ENCODE measurements at regions not wholly inside any gene's neighbourhood (a gene's known extent, or its start where the extent isn't known, plus 50 kb on each side); places are given as distances from the start of the nearest gene placed in this dataset.
"Not testable (repeated sequence)": the region's sequence is repeated elsewhere in the genome, so short reads cannot be mapped to it uniquely, and the experiment has no call there.

DNA sequence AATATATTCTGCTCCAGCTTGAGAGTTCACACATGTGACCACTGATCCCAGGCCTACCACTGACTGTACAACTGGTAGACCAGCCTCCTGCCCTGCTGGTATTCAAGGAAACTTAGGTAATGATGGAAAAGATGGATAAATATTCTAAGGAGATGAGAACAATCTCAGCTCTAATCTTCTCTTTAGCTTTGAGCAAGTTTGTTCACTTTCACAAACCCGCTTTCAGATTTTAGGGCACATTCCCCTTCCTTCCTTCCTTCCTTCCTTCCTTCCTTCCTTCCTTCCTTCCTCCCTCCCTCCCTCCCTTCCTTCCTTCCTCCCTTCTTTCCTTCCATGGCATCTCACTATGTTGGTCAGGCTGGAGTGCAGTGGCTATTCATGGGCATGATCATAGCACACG is 88.2 kb upstream of the PHACTR1 start:
- DNase-seq = no peak

DNA sequence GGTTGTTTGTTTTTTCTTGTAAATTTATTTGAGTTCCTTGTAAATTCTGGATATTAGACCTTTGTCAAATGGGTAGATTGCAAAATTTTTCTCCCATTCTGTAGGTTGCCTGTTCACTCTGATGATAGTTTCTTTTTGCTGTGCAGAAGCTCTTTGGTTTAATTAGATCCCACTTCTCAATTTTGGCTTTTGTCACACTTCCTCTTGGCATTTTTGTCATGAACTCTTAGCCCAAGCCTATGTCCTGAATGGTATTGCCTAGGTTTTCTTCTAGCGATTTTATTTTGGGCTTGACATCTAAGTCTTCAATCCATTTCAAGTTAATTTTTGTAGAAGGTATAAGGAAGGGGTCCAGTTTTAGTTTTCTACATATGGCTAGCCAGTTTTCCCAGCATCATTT is 82.8 kb upstream of the PHACTR1 start:
- not testable (repeated sequence) for DNase-seq

DNA sequence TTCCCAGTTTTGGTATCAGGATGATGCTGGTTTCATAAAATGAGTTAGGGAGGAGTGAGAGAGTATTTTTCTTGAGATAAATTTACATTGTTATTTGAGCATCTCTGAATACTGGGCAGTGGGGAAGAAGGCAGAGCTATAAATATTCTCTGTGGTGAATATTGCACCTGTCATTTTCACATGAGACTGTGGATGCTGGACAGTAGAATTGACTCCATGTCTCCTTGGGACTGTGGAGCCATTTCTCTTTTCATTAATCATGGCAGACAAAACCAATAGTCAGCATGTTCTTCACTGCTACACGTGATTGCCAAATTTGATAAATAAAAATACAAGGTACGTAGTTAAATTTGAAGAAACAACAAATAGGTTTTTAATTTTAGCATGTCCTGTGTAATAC is 81.2 kb upstream of the PHACTR1 start:
- no peak for DNase-seq

DNA sequence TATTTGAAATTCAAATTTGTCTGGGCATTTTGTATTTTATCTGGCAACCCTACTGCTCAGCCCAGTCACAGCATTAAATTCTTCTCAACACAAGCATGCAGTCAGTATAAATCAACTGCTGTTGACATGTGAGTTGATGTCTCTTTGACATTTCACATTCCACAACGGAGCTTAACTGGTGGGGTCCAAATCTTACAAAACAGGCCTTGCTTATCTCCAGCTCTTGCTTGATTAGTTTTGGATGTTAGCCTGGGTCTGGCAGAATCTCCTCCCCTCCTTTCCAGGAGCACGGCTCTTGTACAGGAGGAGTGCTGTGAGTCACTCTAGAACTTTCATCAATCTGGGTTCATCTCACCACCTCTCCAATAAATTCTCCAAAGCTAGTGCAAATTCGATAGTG is 80.8 kb upstream of the PHACTR1 start:
- no peak for DNase-seq

DNA sequence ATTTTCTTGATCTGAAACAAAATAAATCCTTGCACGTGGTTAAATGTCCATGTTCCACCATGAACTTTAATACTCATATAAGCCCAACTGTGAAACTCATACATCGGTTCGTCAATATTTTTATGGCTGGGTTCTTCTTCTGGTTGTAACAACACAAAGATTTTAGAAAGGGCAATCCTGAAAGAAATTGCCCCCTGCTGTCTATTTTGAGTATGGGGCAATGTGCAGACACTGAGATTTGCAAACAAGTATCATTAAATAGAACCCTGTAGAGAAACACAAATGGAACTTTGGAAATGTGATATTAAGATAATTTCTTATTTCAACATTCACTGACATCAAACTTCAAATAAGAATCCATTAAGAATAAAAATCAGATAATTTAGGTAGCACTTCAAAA is 80.2 kb upstream of the PHACTR1 start:
- DNase-seq = no peak

DNA sequence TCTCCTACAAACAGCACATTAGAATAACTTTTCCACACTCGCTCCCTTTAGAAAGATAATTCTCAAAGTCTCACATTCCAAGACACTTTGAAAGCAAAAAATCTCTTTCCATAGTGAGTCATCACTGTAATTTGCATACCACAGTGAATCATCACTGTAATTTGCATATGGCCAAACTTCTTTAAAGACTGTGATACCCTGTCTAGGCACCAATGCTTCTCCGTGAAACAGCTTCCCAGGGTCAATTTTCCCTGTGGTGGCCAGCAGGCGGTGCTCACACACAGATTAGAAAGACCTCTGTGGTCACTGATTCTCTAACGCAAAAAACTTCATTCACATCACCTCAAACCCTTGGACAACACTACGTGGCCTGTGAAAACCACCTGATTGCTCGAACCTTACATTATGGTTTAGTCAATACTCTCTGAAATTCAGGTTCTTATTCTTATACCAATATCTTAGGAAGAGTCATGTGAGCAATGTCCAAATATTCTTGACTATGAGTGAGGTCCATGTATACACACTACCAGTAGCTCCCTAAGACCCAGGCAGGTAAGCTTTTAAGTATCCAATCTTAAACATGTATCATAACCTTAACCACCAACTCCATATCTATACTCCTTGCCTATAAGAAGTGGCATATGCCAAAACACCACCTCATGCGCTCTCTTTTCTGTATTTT is 78.5 kb upstream of the PHACTR1 start:
- DNase-seq = no peak

DNA sequence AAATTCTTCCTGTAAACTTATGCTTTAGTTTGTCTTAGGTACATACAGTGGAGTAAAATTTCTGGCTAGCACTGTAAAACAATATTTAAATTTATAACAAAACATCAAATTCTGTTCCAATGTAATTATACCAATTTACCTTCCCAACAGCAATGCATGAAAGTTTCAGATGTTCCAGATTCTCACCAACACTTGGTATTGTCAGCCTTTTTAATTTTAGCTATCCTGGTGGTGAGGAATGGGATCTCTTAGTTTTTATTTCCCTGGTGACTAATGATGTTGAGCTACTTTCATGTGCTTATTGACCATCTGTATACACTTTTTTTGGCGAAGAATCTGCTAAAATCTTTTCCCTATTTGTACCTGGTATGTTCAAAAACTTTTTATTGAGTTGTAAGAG is 76.1 kb upstream of the PHACTR1 start:
- no peak for DNase-seq

DNA sequence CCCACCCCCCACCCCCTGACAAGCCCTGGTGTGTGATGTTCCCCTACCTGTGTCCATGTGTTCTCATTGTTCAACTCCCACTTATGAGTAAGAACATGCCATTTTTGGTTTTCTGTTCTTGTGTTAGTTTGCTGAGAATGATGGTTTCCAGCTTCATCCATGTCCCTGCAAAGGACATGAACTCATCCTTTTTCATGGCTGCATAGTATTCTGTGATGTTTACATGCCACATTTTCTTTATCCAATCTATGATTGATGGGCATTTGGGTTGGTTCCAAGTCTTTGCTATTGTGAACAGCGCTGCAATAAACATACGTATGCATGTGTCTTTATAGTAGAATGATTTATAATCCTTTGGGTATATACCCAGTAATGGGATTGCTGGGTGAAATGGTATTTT is 74.8 kb upstream of the PHACTR1 start:
- DNase-seq = not testable (repeated sequence)

DNA sequence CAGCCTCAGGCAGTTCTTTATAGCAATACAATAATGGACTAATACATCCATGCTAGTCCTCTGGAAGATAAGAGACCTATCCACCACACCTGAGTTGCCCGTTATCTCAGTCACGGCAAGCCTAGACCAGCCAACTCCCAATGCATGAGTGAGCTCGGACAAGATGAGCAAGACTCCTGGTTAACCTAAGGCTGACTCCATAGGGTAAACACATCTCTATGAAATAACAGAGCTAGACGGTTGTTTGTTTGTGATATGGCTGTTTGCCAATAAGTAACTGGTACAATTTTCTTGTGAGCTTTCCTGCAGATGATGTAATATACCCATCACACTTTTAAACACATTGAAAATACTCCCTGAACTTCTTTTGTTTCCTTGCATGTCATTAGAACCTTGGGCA is 70.6 kb upstream of the PHACTR1 start:
- DNase-seq = no peak

DNA sequence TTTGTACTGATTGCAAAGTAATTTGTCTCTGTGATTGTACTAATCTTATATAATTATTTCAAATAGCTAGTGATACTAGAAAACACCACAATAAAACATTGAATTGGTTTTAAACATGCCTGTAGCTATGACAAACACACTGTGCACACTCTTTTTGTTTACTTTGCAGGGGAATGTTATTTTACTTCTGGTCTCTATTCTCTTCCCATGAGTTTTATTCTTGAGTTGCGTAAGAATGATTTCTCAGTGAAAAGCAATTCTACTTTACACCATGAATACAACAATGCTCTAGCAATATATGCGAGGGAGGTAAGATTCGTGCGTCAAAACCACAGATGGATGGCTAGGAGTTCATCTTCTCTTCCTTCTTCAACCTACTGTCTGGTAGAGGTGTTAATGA is 68.4 kb upstream of the PHACTR1 start:
- no peak for DNase-seq

DNA sequence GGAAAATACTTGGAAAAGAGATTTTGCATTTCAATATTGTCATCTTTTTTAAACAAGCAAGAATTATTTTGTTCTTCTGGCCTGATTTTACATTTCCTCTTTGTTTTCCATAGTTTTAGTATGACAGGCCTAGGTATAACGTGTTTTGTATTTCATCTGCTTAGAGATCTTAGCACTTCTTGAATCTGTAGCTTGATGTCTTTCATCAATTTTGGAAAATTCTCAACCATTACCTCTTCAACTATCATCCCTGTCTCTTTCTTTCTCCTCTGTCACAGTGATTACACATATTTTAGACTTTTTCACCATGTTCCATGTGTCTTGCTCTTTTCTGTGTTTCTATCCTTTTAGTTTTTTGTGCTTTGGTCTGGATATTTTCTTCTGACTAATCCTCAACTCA is 67.2 kb upstream of the PHACTR1 start:
- no peak for DNase-seq

DNA sequence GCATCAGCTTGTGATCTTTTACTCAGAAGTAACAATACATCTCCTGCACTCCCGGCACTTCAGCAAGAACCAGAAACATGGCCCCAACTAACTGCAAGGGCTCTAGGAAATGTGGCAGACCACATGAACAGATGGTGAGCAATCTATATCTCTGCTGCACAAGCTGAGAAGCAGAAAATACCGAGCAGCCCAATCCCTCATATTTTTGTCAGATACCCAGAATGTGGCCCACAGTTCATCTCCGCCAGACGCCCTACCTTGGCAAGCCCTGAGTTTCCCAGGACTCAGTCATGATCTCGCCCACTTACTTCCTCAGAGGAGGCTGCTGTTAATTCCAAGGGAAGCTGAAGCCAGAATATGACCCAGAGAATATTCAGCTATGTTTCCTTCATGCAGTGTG is 63.1 kb upstream of the PHACTR1 start:
- no peak for DNase-seq

DNA sequence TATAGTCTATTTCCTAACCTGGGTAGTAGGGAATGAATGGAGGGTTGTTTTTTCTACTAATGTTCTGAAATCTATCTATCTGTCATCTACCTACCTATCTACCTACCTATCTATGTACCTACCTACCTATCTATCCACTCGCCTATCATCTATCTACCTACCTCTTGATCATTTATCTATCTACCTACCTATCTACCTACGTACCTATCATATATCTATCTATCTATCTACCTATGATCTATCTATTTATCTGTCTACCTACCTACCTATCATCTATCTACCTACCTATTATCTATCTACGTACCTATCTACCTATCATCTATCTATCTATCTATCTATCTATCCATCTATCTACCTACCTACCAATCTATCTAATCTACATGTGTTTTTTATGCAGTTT is 62.5 kb upstream of the PHACTR1 start:
- DNase-seq = no peak

DNA sequence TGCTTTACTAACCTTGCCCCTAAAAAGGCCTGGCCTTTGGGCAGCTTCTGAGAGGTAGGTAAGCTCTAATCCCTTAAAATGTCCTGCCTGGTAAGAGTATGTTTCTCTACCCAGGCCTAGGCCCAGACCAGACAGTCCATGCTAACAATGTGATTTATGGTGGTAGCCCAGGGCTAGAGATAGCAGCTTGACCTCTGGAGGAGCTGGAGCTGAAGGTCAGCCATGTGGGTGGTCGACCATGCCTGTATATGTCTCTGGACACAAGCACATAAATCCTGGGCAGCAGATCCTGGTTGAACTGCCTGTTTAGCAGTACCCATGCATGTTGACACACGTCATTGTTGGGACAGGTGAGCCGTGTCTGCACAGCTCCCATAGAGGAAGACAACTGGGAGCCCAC is 62.1 kb upstream of the PHACTR1 start:
- no peak for DNase-seq

DNA sequence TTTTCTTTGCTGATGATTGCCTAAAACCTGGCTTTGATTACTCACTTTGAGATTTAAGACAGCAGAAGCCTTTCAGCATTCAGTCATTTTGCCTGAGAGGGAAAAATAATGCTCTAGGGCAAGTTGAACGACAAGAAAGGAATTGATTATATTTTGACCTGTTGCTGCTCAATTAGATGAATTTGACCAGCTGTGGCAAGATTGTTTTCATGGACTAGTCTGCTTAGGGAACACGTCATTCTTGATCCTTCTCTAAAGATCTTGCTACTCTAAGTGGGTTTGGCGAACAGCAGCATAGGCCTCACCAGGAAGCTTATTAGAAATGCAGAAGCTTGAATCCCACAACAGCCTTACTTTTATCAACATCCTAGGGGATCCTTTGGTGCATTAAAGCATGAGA is 59.7 kb upstream of the PHACTR1 start:
- no peak for DNase-seq

DNA sequence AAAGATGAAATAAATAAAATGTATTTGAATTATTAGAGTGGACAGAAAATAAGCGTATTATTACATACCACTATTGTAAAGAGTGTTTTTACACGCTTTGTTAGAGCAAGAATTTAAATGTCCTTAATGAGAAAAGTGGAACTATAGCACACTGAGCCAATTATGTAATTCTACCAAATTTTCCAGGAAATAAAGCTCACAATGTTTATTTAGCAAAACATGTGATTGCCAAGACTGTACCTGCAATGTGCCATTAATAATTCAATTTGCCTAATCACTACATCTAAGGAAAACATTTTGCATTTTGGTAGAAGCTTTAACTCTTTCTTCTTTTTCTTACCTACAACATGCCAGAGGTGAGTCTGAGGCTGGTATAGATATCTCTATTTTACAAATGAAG is 58.7 kb upstream of the PHACTR1 start:
- DNase-seq = no peak

DNA sequence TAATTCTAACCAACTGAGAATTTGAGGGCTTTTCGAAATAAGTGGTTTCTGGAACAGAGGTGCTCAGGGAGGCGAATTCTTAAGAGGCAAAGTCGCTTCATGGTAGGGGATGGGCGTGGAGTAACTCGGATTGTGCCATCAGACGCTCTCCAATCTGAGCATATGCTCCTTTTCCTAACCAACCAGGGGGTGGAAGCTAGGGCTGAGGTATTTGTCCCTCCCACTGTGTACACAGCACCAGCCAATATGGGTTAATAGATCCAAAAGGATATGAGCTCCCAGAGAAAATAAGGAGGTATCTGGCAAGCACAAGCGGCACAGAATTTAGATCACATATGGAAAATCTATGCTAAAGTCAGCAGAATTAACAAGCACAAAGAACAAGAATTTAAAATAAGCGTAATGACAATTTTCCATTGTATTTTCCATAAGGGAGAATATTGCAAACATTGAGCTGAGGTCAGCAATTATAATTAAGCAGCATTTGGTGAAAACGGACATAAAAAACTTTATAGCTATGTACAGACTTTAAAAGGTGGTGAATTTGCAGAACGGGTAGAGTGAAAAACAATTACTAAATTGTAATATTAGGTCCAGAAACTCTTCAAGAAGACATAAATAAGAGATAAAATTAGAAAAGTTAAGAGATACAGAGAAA is 55.0 kb upstream of the PHACTR1 start:
- no peak for DNase-seq

All from hippocampal formation (tissue), 2 donors.